Endodermal cell (in vitro differentiated cells): ENCODE measurements at regions not wholly inside any gene's neighbourhood (a gene's known extent, or its start where the extent isn't known, plus 50 kb on each side); places are given as distances from the start of the nearest gene placed in this dataset.

ENCODE experiments used
- DNase-seq: peaks from one replicate; pipeline ENCODE4 v3.0.0-alpha.2; 2017
- H3K27ac ChIP-seq: 2 replicates; pipeline ENCODE4 v1.5.1; 2013; ENCODE audit warnings: mild to moderate bottlenecking, low read depth, low read length, moderate library complexity
- H3K27me3 ChIP-seq: 2 replicates; pipeline ENCODE4 v1.6.1; 2013; ENCODE audit warnings: mild to moderate bottlenecking, low read length, moderate library complexity; ENCODE audit not compliant: insufficient read depth, control insufficient read depth, poor library complexity, severe bottlenecking
- H3K36me3 ChIP-seq: 2 replicates; pipeline ENCODE4 v1.7.0; 2013; ENCODE audit warnings: mild to moderate bottlenecking, low read length, moderate library complexity; ENCODE audit not compliant: control insufficient read depth, insufficient read depth
- H3K4me1 ChIP-seq: one replicate; pipeline ENCODE4 v1.7.0; 2013; ENCODE audit warnings: low read length; ENCODE audit not compliant: control insufficient read depth, insufficient read depth
- H3K4me3 ChIP-seq: 2 replicates; pipeline ENCODE4 v1.5.1; 2013; ENCODE audit warnings: mild to moderate bottlenecking, low read length, moderate library complexity
- H3K9ac ChIP-seq: 2 replicates; pipeline ENCODE4 v1.6.1; 2013; ENCODE audit warnings: mild to moderate bottlenecking, low read length, moderate library complexity; ENCODE audit not compliant: poor library complexity, severe bottlenecking; ENCODE audit errors: extremely low read depth
- H3K9me3 ChIP-seq: 2 replicates; pipeline ENCODE4 v1.6.1; 2013; ENCODE audit warnings: mild to moderate bottlenecking, low read length, moderate library complexity; ENCODE audit not compliant: control insufficient read depth
- H3K27ac Mint-ChIP-seq: 2 replicates; pipeline ENCODE4 v1.8.0; 2020; ENCODE audit warnings: mixed read lengths
- H3K27me3 Mint-ChIP-seq: 2 replicates; pipeline ENCODE4 v1.8.0; 2021; ENCODE audit warnings: mild to moderate bottlenecking, mixed read lengths; ENCODE audit not compliant: insufficient read depth
- H3K36me3 Mint-ChIP-seq: 2 replicates; pipeline ENCODE4 v1.8.0; 2020; ENCODE audit warnings: low read depth, mixed read lengths
- H3K4me1 Mint-ChIP-seq: 2 replicates; pipeline ENCODE4 v1.8.0; 2020; ENCODE audit warnings: mixed read lengths
- H3K4me3 Mint-ChIP-seq: 2 replicates; pipeline ENCODE4 v1.8.0; 2020; ENCODE audit warnings: mild to moderate bottlenecking, moderate library complexity, mixed read lengths
- H3K9me3 Mint-ChIP-seq: 2 replicates; pipeline ENCODE4 v1.8.0; 2020; ENCODE audit warnings: mild to moderate bottlenecking, mixed read lengths
- WGBS, 2 experiments: methylation state at CpG; one replicate each; pipeline versions ENCODE4 v1.1.5 to v1.1.7; 2013; ENCODE audit warnings: missing lambda C conversion rate in 2 of 2, mixed read lengths in 1 of 2; ENCODE audit not compliant: insufficient coverage in 1 of 2, insufficient read length in 1 of 2; 5-methylcytosine and 5-hydroxymethylcytosine counted together
- TF ChIP-seq, protein P1 (sequence below): fragments of 200-600 bp; sonication (generic); conservative IDR thresholded peaks from 2 replicates; pipeline ENCODE4 v1.5.0; 2021; ENCODE audit warnings: antibody characterized with exemption, mild to moderate bottlenecking

DNA sequence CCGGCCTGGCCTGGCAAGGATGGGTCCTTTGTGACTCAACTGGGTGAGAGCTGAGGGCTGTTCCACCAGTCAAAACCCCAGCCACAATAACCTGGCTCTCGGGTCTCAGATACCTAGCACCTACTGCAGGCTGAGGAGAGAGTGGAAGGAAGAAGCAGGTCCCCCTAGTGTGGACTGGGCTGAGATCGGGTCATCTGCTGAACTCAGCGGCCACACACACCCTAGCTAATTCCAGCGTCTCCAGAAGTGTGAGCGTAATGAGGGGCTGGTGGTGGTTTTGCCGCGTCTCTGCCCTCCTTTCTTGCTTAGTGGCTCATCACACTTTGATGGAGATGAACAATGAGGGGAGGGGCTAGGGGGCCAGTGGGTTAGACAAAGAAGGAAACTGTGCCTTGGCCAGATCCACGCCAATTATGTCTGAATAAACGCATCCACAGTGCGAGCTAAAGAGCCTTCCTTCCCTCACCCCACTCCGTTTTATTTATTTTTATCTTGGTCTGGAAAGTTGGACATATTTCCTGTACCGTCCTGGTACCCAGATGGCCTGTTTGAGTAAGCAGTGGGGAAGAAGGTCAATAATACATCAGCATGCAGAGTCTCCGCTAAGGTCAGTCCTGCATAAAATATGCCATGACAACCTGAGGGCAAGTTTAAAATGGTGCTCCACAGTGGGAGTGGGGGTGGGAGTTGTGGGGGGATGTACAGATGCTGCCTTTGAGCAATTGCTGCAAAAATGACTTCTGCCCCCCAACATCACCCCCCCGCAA is 370.0 kb downstream of the WDR72 start:
- no peak overlapping the region for H3K27ac Mint-ChIP-seq
- no peaks in the 10 kb centered on the region for H3K36me3 Mint-ChIP-seq
- H3K27me3 Mint-ChIP-seq, result no peaks in the 10 kb centered on the region
- WGBS, 2 experiments, result 90 to 95% methylated on average over 3 to 14 of the region's 15 CpGs
- Histone ChIP-seq H3K9me3 (no peaks in the 10 kb centered on the region), H3K36me3 (no peaks in the 10 kb centered on the region), H3K27ac (peak overlapping the region; percentile 18), H3K27me3 (no peaks in the 10 kb centered on the region), H3K4me3 (no peak overlapping the region), H3K4me1 (no peaks in the 10 kb centered on the region), H3K9ac (no peak overlapping the region)
- H3K9me3 Mint-ChIP-seq, result no peaks in the 10 kb centered on the region
- H3K4me1 Mint-ChIP-seq, result no peaks in the 10 kb centered on the region
- TF ChIP-seq, protein P1, sequence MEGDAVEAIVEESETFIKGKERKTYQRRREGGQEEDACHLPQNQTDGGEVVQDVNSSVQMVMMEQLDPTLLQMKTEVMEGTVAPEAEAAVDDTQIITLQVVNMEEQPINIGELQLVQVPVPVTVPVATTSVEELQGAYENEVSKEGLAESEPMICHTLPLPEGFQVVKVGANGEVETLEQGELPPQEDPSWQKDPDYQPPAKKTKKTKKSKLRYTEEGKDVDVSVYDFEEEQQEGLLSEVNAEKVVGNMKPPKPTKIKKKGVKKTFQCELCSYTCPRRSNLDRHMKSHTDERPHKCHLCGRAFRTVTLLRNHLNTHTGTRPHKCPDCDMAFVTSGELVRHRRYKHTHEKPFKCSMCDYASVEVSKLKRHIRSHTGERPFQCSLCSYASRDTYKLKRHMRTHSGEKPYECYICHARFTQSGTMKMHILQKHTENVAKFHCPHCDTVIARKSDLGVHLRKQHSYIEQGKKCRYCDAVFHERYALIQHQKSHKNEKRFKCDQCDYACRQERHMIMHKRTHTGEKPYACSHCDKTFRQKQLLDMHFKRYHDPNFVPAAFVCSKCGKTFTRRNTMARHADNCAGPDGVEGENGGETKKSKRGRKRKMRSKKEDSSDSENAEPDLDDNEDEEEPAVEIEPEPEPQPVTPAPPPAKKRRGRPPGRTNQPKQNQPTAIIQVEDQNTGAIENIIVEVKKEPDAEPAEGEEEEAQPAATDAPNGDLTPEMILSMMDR, result no peak
- H3K4me3 Mint-ChIP-seq, result no peak overlapping the region
- DNase-seq, result no peak

DNA sequence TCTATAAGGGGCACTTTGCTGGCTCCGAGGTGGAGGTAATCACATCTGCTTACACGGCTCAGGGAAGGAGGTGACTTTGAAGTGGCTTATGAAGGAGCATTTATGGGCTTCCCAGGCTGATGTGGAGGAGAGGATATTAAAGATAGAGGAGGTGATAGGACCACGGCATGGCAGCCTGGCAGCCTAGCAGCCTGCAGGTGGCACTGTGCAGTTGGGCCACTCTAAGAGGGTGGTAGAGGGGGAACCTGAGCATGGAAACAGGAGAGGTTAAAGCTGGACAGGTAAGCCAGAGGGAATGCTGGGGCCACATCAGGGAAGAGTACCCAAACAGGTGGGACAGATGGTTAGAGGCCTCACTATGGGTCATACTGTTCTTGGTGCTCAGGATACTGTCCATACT is 375.0 kb downstream of the WDR72 start:
- 89 to 94% methylated on average over 2 to 3 of the region's 3 CpGs for WGBS, 2 experiments

DNA sequence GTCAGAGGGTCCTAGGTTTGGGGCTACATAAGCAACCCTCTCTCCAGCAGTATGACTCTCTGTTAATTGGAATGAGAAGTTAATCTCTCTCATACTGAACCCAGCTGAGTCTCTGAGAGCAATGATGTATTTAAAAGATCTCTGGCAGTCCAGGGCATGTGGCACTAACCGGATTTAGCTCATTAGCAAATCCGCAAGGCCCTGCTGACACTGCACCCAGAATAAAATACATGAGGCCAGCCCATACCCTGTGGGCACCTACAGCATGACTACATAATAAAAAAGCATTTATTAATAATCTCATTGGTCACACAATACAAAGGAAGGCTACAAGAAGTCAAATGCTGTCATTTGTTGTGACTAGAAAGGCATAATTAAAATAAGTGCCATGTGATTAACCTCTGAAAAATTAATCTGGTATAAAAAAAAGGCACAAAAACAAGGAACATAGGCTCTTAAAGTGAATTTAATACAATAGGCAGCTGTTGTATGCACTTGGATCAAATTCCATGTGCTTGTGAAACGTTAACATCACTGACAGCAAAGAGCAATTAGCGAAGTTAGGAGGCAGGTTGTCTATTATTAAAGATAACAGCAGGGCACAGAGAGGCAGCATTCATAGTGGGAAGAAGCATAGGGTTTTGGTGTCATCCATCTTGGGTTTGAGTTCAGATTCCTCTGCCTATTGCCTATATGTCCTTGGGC is 381.2 kb downstream of the WDR72 start:
- WGBS, 2 experiments, result 80 to 85% methylated on average over 1 to 4 of the region's 4 CpGs
- H3K4me1 Mint-ChIP-seq, result no peaks in the 10 kb centered on the region
- H3K27ac ChIP-seq, result peak overlapping the region; percentile 59
- no peaks in the 10 kb centered on the region for H3K36me3 ChIP-seq
- no peaks in the 10 kb centered on the region for H3K27me3 Mint-ChIP-seq
- no peaks in the 10 kb centered on the region for H3K27me3 ChIP-seq
- no peaks in the 10 kb centered on the region for H3K9me3 ChIP-seq
- TF ChIP-seq, protein P1, result no peak
- H3K4me1 ChIP-seq, result no peaks in the 10 kb centered on the region
- H3K36me3 Mint-ChIP-seq, result no peaks in the 10 kb centered on the region
- DNase-seq, result no peak
- no peak overlapping the region for H3K4me3 Mint-ChIP-seq
- H3K4me3 ChIP-seq, result no peak overlapping the region
- no peak overlapping the region for H3K9ac ChIP-seq
- peaks cover 2% of the 10 kb centered on the region for H3K9me3 Mint-ChIP-seq
- H3K27ac Mint-ChIP-seq, result no peak overlapping the region

More for the DNA sequence above, 375.0 kb downstream of the WDR72 start:
- TF ChIP-seq, protein P1, result peak; percentile 79
- no peaks in the 10 kb centered on the region for H3K36me3 ChIP-seq
- peak; percentile 78 for DNase-seq
- no peak overlapping the region for H3K9ac ChIP-seq
- H3K27me3 ChIP-seq, result no peaks in the 10 kb centered on the region
- H3K9me3 ChIP-seq, result no peaks in the 10 kb centered on the region
- no peaks in the 10 kb centered on the region for H3K4me1 ChIP-seq
- H3K4me3 ChIP-seq, result no peak overlapping the region
- H3K27ac Mint-ChIP-seq, result no peak overlapping the region
- H3K4me3 Mint-ChIP-seq, result no peak overlapping the region
- H3K27me3 Mint-ChIP-seq, result no peaks in the 10 kb centered on the region
- H3K27ac ChIP-seq, result no peak overlapping the region
- no peaks in the 10 kb centered on the region for H3K36me3 Mint-ChIP-seq
- peaks cover 2% of the 10 kb centered on the region for H3K9me3 Mint-ChIP-seq
- H3K4me1 Mint-ChIP-seq, result no peaks in the 10 kb centered on the region
